ENCODE measurements at regions not wholly inside any gene's neighbourhood (a gene's known extent, or its start where the extent isn't known, plus 50 kb on each side); places are given as distances from the start of the nearest gene placed in this dataset.

DNA sequence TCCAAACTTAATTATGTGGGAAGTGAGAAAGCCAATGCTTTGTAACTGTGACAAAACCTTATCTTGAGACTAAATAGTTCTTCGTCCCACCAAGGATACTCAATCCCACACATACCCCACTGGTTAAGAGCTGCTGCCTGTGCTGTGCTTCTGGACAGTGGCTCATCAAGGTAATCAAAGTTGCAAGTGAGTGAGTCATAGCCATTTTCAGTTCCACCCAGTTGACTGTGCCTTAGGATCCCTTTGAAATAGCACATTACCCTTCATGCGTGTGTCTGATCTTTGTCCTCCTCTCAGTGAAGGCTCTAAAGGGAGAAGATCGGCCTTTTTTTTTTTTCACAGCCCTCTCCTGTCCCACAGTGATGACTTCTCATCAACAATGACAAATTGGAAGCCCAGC is 706.0 kb upstream of the AUTS2 start:
- TF ChIP-seq, protein P1, sequence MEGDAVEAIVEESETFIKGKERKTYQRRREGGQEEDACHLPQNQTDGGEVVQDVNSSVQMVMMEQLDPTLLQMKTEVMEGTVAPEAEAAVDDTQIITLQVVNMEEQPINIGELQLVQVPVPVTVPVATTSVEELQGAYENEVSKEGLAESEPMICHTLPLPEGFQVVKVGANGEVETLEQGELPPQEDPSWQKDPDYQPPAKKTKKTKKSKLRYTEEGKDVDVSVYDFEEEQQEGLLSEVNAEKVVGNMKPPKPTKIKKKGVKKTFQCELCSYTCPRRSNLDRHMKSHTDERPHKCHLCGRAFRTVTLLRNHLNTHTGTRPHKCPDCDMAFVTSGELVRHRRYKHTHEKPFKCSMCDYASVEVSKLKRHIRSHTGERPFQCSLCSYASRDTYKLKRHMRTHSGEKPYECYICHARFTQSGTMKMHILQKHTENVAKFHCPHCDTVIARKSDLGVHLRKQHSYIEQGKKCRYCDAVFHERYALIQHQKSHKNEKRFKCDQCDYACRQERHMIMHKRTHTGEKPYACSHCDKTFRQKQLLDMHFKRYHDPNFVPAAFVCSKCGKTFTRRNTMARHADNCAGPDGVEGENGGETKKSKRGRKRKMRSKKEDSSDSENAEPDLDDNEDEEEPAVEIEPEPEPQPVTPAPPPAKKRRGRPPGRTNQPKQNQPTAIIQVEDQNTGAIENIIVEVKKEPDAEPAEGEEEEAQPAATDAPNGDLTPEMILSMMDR (conservative IDR thresholded peaks at IDR 0.05 in 1 of 2, IDR thresholded peaks at IDR 0.05 in 1 of 2; ENCODE audit: low read depth in 1 of 2, low read length in 2 of 2), result no peak
- TF ChIP-seq EZH2 (IDR thresholded peaks at IDR 0.05; ENCODE audit: low read length, missing control alignments), result no peak

Measured in fibroblast of lung (primary cell).